DMS 273 treated with DMSO at 0.1 percent for 48 hours (cell line): ENCODE measurements at regions not wholly inside any gene's neighbourhood (a gene's known extent, or its start where the extent isn't known, plus 50 kb on each side); places are given as distances from the start of the nearest gene placed in this dataset.

ENCODE experiments used
- DNase-seq: peaks from one replicate; lab custom pipeline; 2025; lab: John Stamatoyannopoulos, UW

- DNase-seq, result no peak
Measured at GRCh38 chr11:115036406-115037180, 358.3 kb downstream of the NXPE2 start.

GRCh38 chr11:115042002-115042401 is 363.7 kb downstream of the NXPE2 start:
- DNase-seq, result peak; percentile 36

- no peak for DNase-seq
Measured at GRCh38 chr11:115047631-115048030, 369.3 kb downstream of the NXPE2 start.

- no peak for DNase-seq
Measured at GRCh38 chr11:115049796-115050195, 371.5 kb downstream of the NXPE2 start.

GRCh38 chr11:115050756-115051155 is 372.4 kb downstream of the NXPE2 start:
- DNase-seq, result no peak

GRCh38 chr11:115051938-115052590 is 373.7 kb downstream of the NXPE2 start:
- no peak for DNase-seq

- DNase-seq, result no peak
Measured at GRCh38 chr11:115052601-115053000, 374.3 kb downstream of the NXPE2 start.

GRCh38 chr11:115054570-115055538 is 376.5 kb downstream of the NXPE2 start:
- DNase-seq, result no peak

GRCh38 chr11:115056514-115056913 is 378.2 kb downstream of the NXPE2 start:
- DNase-seq, result no peak

GRCh38 chr11:115060840-115061239 is 382.5 kb downstream of the NXPE2 start:
- DNase-seq, result no peak

- DNase-seq, result no peak
Measured at GRCh38 chr11:115065314-115065713, 387.0 kb downstream of the NXPE2 start.

GRCh38 chr11:115065830-115066664 is 387.7 kb downstream of the NXPE2 start:
- DNase-seq, result no peak

GRCh38 chr11:115067471-115067870 is 389.1 kb downstream of the NXPE2 start:
- no peak for DNase-seq

GRCh38 chr11:115067900-115068530 is 389.7 kb downstream of the NXPE2 start:
- no peak for DNase-seq

GRCh38 chr11:115069599-115069998 is 391.3 kb downstream of the NXPE2 start:
- DNase-seq, result no peak

- no peak for DNase-seq
Measured at GRCh38 chr11:115075356-115075755, 397.0 kb downstream of the NXPE2 start.

- no peak for DNase-seq
Measured at GRCh38 chr11:115077740-115078139, 399.4 kb downstream of the NXPE2 start.

GRCh38 chr11:115078461-115079438 is 400.4 kb downstream of the NXPE2 start:
- no peak for DNase-seq

GRCh38 chr11:115080923-115081680 is 402.8 kb downstream of the NXPE2 start:
- no peak for DNase-seq
